ENCODE measurements at regions not wholly inside any gene's neighbourhood (a gene's known extent, or its start where the extent isn't known, plus 50 kb on each side); places are given as distances from the start of the nearest gene placed in this dataset.

- TF ChIP-seq CTCF (IDR thresholded peaks at IDR 0.05 in 8 of 11, conservative IDR thresholded peaks at IDR 0.05 in 3 of 11) (no peak), POLR2A (IDR thresholded peaks at IDR 0.05) (no peak), POLR2AphosphoS5 (IDR thresholded peaks at IDR 0.05) (no peak)
Measured at GRCh38 chrX:95950679-95951078, 734.0 kb upstream of the DIAPH2 start.

Measured in spleen (tissue), 7 donors.